AG10803 (cell line): ENCODE measurements at regions not wholly inside any gene's neighbourhood (a gene's known extent, or its start where the extent isn't known, plus 50 kb on each side); places are given as distances from the start of the nearest gene placed in this dataset.

Experiments used
- DNase-seq: peaks from one replicate; pipeline ENCODE4 v3.0.0; 2010; ENCODE audit warnings: low read depth
- H3K4me3 ChIP-seq: 2 replicates; pipeline ENCODE4 v1.5.1; 2011; ENCODE audit warnings: mild to moderate bottlenecking, low read length, control low read depth
- TF ChIP-seq, protein P1 (sequence below): conservative IDR thresholded peaks from 2 replicates; pipeline ENCODE4 v1.5.1; 2011; ENCODE audit warnings: mild to moderate bottlenecking, low read length, control low read depth, inconsistent platforms

GRCh38 chr1:38568061-38568857 lies 291.3 kb downstream of the RRAGC start:
- no peak overlapping the region for H3K4me3 ChIP-seq
- no peak for DNase-seq
- TF ChIP-seq, protein P1, sequence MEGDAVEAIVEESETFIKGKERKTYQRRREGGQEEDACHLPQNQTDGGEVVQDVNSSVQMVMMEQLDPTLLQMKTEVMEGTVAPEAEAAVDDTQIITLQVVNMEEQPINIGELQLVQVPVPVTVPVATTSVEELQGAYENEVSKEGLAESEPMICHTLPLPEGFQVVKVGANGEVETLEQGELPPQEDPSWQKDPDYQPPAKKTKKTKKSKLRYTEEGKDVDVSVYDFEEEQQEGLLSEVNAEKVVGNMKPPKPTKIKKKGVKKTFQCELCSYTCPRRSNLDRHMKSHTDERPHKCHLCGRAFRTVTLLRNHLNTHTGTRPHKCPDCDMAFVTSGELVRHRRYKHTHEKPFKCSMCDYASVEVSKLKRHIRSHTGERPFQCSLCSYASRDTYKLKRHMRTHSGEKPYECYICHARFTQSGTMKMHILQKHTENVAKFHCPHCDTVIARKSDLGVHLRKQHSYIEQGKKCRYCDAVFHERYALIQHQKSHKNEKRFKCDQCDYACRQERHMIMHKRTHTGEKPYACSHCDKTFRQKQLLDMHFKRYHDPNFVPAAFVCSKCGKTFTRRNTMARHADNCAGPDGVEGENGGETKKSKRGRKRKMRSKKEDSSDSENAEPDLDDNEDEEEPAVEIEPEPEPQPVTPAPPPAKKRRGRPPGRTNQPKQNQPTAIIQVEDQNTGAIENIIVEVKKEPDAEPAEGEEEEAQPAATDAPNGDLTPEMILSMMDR: no peak

GRCh38 chr1:38567401-38567800 lies 292.2 kb downstream of the RRAGC start:
- DNase-seq: no peak
- TF ChIP-seq, protein P1: no peak
- H3K4me3 ChIP-seq: no peak overlapping the region

DNA sequence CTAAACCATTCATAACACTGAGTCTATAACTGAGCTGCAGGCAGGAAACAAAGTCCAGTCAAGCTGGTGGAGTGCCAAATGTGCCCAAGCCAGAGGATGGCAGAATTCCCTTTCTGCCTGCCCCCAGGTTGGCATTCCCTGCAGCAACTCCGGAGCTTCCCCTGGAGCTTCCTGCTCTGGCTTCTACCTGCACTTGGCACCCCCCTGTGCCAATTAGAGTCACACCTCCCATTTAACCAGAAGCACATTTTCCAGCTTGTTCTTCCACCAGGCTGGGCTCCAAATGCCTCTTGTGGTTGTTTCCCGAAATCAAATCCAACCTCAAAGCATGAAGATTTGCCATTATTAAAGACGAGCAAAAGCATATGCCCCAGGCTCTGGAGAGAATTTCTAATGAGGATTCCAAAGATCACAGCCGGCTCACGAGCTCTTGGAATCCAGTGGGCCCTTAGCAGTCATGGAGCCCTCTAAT lies 294.5 kb downstream of the RRAGC start:
- TF ChIP-seq, protein P1: no peak
- no peak overlapping the region for H3K4me3 ChIP-seq
- no peak for DNase-seq

DNA sequence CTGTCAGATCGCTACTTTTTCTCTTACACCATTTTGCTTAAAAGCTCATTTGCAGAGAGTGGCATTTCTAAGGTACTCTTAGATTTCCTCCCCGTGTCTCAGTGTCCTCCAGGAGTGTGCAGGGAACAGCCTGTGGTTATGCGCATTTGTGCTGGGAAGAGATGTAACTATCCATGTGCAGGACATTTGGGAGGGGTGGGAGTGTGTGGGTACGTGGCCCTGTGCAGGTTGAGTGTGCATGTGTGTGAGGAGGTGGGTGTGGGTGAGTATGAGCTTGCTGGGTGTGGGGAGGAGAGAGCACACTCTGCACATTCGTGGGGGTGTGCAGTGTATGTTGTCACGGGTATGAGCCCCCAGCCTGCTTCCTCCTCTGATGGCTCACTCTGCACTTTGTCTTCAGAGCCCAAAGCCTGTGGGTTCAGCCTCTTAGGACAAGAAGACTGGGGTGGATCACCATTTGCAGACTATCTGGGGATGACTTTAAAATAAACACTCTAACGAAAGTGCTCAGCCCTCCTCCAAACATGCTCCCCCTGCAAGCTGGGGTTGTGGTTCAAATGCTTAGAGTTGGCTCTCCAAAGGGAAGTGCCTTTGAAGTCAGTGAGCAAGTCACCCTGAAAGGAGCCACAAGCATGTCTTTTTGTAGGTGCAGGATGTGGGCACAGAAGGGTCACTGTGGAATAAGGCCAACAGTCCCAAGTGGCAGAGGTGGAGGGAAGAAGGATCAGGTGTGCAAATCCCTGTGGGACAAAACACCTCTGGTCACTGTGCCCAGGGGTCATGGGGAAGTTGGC lies 295.4 kb downstream of the RRAGC start:
- H3K4me3 ChIP-seq: no peak overlapping the region
- TF ChIP-seq, protein P1: no peak
- DNase-seq: no peak

GRCh38 chr1:38561725-38562124 lies 297.8 kb downstream of the RRAGC start:
- no peak for DNase-seq
- TF ChIP-seq, protein P1: no peak
- H3K4me3 ChIP-seq: no peak overlapping the region

GRCh38 chr1:38561110-38561509 lies 298.5 kb downstream of the RRAGC start:
- no peak overlapping the region for H3K4me3 ChIP-seq
- DNase-seq: no peak
- TF ChIP-seq, protein P1: no peak

- H3K4me3 ChIP-seq: no peak overlapping the region
- TF ChIP-seq, protein P1: no peak
- DNase-seq: no peak
Measured at GRCh38 chr1:38560457-38560856, 299.1 kb downstream of the RRAGC start.
